K562 (cell line): ENCODE measurements at regions not wholly inside any gene's neighbourhood (a gene's known extent, or its start where the extent isn't known, plus 50 kb on each side); places are given as distances from the start of the nearest gene placed in this dataset.

Experiments
- ATAC-seq: fragments of 200-7000 bp; cut with Tn5 transposase; 3 replicates; pipeline ENCODE4 v1.9.1; 2020; ENCODE audit warnings: moderate library complexity
- BruUV-seq: library from RNA; stranded (reverse); fragments of 400-500 nt; replicated peaks from 2 replicates; lab custom pipeline; 2021; lab: Mats Ljungman, UMichigan
- CTCF ChIA-PET: fragments of 300-600 bp; formaldehyde crosslinking; extraction: SDS; loops from one replicate; lab custom pipeline; 2021; ENCODE audit warnings: low intra/inter-chr PET ratio; lab: Yijun Ruan, JAX
- POLR2A ChIA-PET: fragments of 300-600, 350-650 bp; sonication (Branson Sonifier 250); formaldehyde crosslinking; extraction: SDS; loops from one replicate; lab custom pipeline; 2021; ENCODE audit warnings: antibody characterized with exemption, inconsistent platforms; lab: Yijun Ruan, JAX
- DNase-seq, 4 experiments: peaks; one replicate each; pipeline versions ENCODE4 v3.0.0 to v3.0.0-alpha.2; 2011 to 2018; ENCODE audit warnings: low spot score in 3 of 4, mixed read lengths in 3 of 4; ENCODE audit errors: extremely low read depth in 1 of 4
- FAIRE-seq: peaks from 2 replicates; lab custom pipeline; 2011; peaks lifted over from hg19 to GRCh38; lab: Jason Lieb, UNC
- H2AFZ ChIP-seq: 2 replicates; pipeline ENCODE4 v1.6.0; 2011; ENCODE audit warnings: low read depth, low read length, control low read depth, inconsistent platforms
- H3K27ac ChIP-seq: fragments of 200-600 bp; 3 replicates; pipeline ENCODE4 v1.8.0; 2011; ENCODE audit warnings: low read depth, mild to moderate bottlenecking, control low read depth, inconsistent platforms, low read length, moderate library complexity, mixed read lengths; ENCODE audit errors: extremely low read depth
- H3K27me3 ChIP-seq, 2 experiments: fragments of 300-600 bp in 1 of 2; 2 replicates in 1 of 2; 3 replicates in 1 of 2; pipeline versions ENCODE4 v1.6.0 to v1.8.0; 2011; ENCODE audit warnings: inconsistent platforms in 2 of 2, low read length in 2 of 2, mild to moderate bottlenecking in 1 of 2, mixed read lengths in 1 of 2, moderate library complexity in 1 of 2; ENCODE audit not compliant: control insufficient read depth in 2 of 2, insufficient read depth in 2 of 2
- H3K36me3 ChIP-seq: fragments of 300-600 bp; 3 replicates; pipeline ENCODE4 v1.8.0; 2011; ENCODE audit warnings: mild to moderate bottlenecking, low read length, inconsistent platforms; ENCODE audit not compliant: control insufficient read depth, insufficient read depth
- H3K4me1 ChIP-seq, 2 experiments: fragments of 200-600 bp in 1 of 2; replicated peaks in 1 of 2; 2 replicates in 1 of 2; 3 replicates in 1 of 2; pipeline versions ENCODE4 v1.5.1 to v1.8.0; 2011; ENCODE audit warnings: inconsistent platforms in 2 of 2, low read length in 2 of 2, mild to moderate bottlenecking in 1 of 2, mixed read lengths in 1 of 2, moderate library complexity in 1 of 2; ENCODE audit not compliant: control insufficient read depth in 2 of 2, insufficient read depth in 2 of 2
- H3K4me2 ChIP-seq: 2 replicates; pipeline ENCODE4 v1.6.1; 2011; ENCODE audit warnings: low read length, control low read depth, inconsistent platforms, mixed read lengths; ENCODE audit not compliant: insufficient read depth
- H3K4me3 ChIP-seq: fragments of 200-600 bp; sonication (generic), shearing (Covaris generic); 2 replicates; pipeline ENCODE4 v1.5.1; 2016; ENCODE audit warnings: control low read depth, inconsistent platforms
- H3K79me2 ChIP-seq: fragments of 200-600 bp; 3 replicates; pipeline ENCODE4 v1.8.0; 2011; ENCODE audit warnings: low read length, inconsistent platforms; ENCODE audit not compliant: control insufficient read depth, insufficient read depth
- H3K9ac ChIP-seq, 2 experiments: 2 replicates each; pipeline versions ENCODE4 v1.6.0 to v1.6.1; 2011; ENCODE audit warnings: low read depth in 2 of 2, low read length in 2 of 2, control low read depth in 1 of 2, inconsistent platforms in 1 of 2, mild to moderate bottlenecking in 1 of 2, mixed read lengths in 1 of 2; ENCODE audit not compliant: insufficient read depth in 1 of 2
- H3K9me1 ChIP-seq: one replicate; pipeline ENCODE4 v1.6.0; 2011; ENCODE audit warnings: inconsistent platforms, mild to moderate bottlenecking, low read length, moderate library complexity; ENCODE audit not compliant: control insufficient read depth, insufficient read depth
- H3K9me3 ChIP-seq: replicated peaks from 2 replicates; pipeline ENCODE4 v1.5.1; 2011; ENCODE audit warnings: low read depth, low read length, inconsistent platforms; ENCODE audit not compliant: control insufficient read depth, insufficient read depth
- H4K20me1 ChIP-seq: replicated peaks from 2 replicates; pipeline ENCODE4 v1.6.1; 2011; ENCODE audit warnings: low read length, inconsistent platforms, mixed read lengths; ENCODE audit not compliant: control insufficient read depth, insufficient read depth
- E4F1 ChIP-seq: fragments of 250-450 bp; sonication (Bioruptor Pico); IDR thresholded peaks from 2 replicates; pipeline ENCODE4 v1.5.0; 2021; ENCODE audit warnings: mild to moderate bottlenecking, borderline replicate concordance
- ETV6 ChIP-seq, 3 experiments: fragments of 150-350 bp in 1 of 3; sonication (generic) in 1 of 3; formaldehyde crosslinking in 1 of 3; IDR thresholded peaks; 2 replicates each; pipeline versions ENCODE4 v1.6.1 to v1.8.0; 2014 to 2022; ENCODE audit warnings: borderline replicate concordance in 2 of 3, low read depth in 2 of 3, antibody characterized with exemption in 1 of 3, low read length in 1 of 3, mild to moderate bottlenecking in 1 of 3, missing genetic modification reagents in 1 of 3
- HINFP ChIP-seq: fragments of 450-650 bp; conservative IDR thresholded peaks from 2 replicates; pipeline ENCODE4 v1.6.1; 2016; ENCODE audit warnings: missing genetic modification characterization, low read depth, mild to moderate bottlenecking, control low read depth, missing compliant biosample characterization
- SMAD1 ChIP-seq: fragments of 150-350 bp; IDR thresholded peaks from 2 replicates; pipeline ENCODE4 v1.6.1; 2014; ENCODE audit warnings: low read length, low read depth; ENCODE audit not compliant: partially characterized antibody
- TCF7L2 ChIP-seq: fragments of 150-350 bp; IDR thresholded peaks from 2 replicates; pipeline ENCODE4 v1.6.1; 2016; ENCODE audit warnings: low read depth, mild to moderate bottlenecking, low read length, moderate library complexity
- ZFP30 ChIP-seq: fragments of 250-450 bp; sonication (Bioruptor Pico); IDR thresholded peaks from 2 replicates; pipeline ENCODE4 v1.8.0; 2022; ENCODE audit warnings: moderate library complexity, mild to moderate bottlenecking, inconsistent platforms, borderline replicate concordance
- WGBS: fragments of 100-300 bp; shearing (Covaris generic); methylation state at CpG from one replicate; pipeline ENCODE4 v1.1.6; 2016; ENCODE audit warnings: low coverage, mixed read lengths; ENCODE audit not compliant: insufficient coverage; ENCODE audit errors: missing lambda C conversion rate; 5-methylcytosine and 5-hydroxymethylcytosine counted together
- in situ Hi-C: fragments of 300-500 bp; cut with MboI; formaldehyde crosslinking; loops from 4 replicates; pipeline ENCODE4 v1.15.0; 2018; ENCODE audit warnings: inconsistent platforms, mixed read lengths
- intact Hi-C: fragments of 100-400 bp; cut with micrococcal nuclease; formaldehyde crosslinking; loops from 2 replicates; pipeline ENCODE4 v1.14.2; 2022
- TF ChIP-seq, protein P1 (sequence below): fragments of 250-450 bp; sonication (Bioruptor Pico); IDR thresholded peaks from 2 replicates; pipeline ENCODE4 v1.6.1; 2021; ENCODE audit warnings: mild to moderate bottlenecking
- TF ChIP-seq, protein P2 (sequence below): fragments of 250-450 bp; sonication (Bioruptor Pico); IDR thresholded peaks from 2 replicates; pipeline ENCODE4 v1.8.0; 2021; ENCODE audit warnings: moderate library complexity, mild to moderate bottlenecking, inconsistent platforms

DNA sequence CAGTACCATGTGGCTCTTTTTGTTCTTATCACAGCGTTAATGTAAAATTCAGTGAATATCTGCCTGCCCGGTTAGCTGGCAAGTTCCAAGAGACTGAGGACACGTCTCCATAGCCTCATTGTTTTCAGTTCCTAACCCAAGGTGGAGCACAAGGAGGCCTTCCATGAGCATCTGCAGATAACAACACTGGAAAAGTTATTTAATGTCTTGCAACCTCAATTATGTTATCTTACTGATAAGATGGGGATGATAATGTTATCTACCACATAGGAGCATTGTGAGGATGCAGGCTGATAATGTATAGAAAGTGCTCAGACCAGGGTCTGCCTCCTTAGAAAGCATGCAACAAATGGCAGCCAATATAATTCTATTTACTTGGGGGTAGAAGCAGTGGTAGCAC is 109.6 kb upstream of the DNAH14 start:
- no TSS peak for BruUV-seq
- Histone ChIP-seq H3K36me3 (no peaks in the 10 kb centered on the region), H2AFZ (no peak overlapping the region), H3K9ac (no peak overlapping the region), H3K4me2 (no peak overlapping the region), H3K79me2 (no peaks in the 10 kb centered on the region), H3K27ac (no peak overlapping the region), H3K9me3 (no peaks in the 10 kb centered on the region), H4K20me1 (no peaks in the 10 kb centered on the region), H3K4me3 (no peak overlapping the region)
- DNase-seq: no peak
- CTCF ChIA-PET: no interaction called here
- FAIRE-seq: no peak
- 2% methylated on average over 3 of the region's 3 CpGs for WGBS
- in situ Hi-C loops: no loop called here
- no peak for ATAC-seq
- intact Hi-C loops: no loop called here
- TF ChIP-seq, protein P1, sequence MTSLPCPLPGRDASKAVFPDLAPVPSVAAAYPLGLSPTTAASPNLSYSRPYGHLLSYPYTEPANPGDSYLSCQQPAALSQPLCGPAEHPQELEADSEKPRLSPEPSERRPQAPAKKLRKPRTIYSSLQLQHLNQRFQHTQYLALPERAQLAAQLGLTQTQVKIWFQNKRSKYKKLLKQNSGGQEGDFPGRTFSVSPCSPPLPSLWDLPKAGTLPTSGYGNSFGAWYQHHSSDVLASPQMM (CRISPR knock-in tag): no peak
- TF ChIP-seq TCF7L2 (no peak), ETV6 (IDR thresholded peaks at IDR 0.05; ENCODE audit: borderline replicate concordance in 1 of 2, low read depth in 2 of 2, low read length in 1 of 2) (no peak), ETV6 (CRISPR knock-in tag; IDR thresholded peaks at IDR 0.05; ENCODE audit: borderline replicate concordance) (no peak), SMAD1 (no peak), HINFP (tag) (no peak), E4F1 (CRISPR knock-in tag) (no peak), ZFP30 (CRISPR knock-in tag) (no peak)
- TF ChIP-seq, protein P2, sequence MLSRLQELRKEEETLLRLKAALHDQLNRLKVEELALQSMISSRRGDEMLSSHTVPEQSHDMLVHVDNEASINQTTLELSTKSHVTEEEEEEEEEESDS (CRISPR knock-in tag): no peak
- TF ChIP-seq, all 486 proteins: peak for 0
- POLR2A ChIA-PET: no interaction called here
- Histone ChIP-seq H3K27me3 (no peaks in the 10 kb centered on the region), H3K9me1 (no peaks in the 10 kb centered on the region), H3K4me1 (no peaks in the 10 kb centered on the region)
